BJ (cell line): ENCODE measurements at regions not wholly inside any gene's neighbourhood (a gene's known extent, or its start where the extent isn't known, plus 50 kb on each side); places are given as distances from the start of the nearest gene placed in this dataset.

Experiments used
- CTCF ChIA-PET: fragments of 350-600 bp; formaldehyde crosslinking; extraction: SDS; loops from one replicate; lab custom pipeline; 2021; ENCODE audit warnings: antibody characterized with exemption, inconsistent platforms; lab: Yijun Ruan, JAX
- POLR2A ChIA-PET: fragments of 300-600 bp; sonication (Branson Sonifier 250); formaldehyde crosslinking; extraction: SDS; loops from one replicate; lab custom pipeline; 2021; ENCODE audit warnings: antibody characterized with exemption; lab: Charles Lee
- DNase-seq: peaks from one replicate; pipeline ENCODE4 v3.0.0-alpha.2; 2011; ENCODE audit warnings: low read depth
- H3K27me3 ChIP-seq: 2 replicates; pipeline ENCODE4 v1.6.0; 2011; ENCODE audit warnings: low read length; ENCODE audit not compliant: control insufficient read depth, insufficient read depth
- H3K36me3 ChIP-seq: 2 replicates; pipeline ENCODE4 v1.5.1; 2011; ENCODE audit warnings: low read length; ENCODE audit not compliant: control insufficient read depth, insufficient read depth
- H3K4me3 ChIP-seq: 2 replicates; pipeline ENCODE4 v1.5.1; 2011; ENCODE audit warnings: low read depth, mild to moderate bottlenecking, control low read depth, low read length
- TF ChIP-seq, protein P1 (sequence below): IDR thresholded peaks from 2 replicates; pipeline ENCODE4 v1.5.1; 2011; ENCODE audit warnings: low read depth, mild to moderate bottlenecking, control low read depth, inconsistent platforms, low read length, moderate library complexity; ENCODE audit not compliant: insufficient read depth

DNA sequence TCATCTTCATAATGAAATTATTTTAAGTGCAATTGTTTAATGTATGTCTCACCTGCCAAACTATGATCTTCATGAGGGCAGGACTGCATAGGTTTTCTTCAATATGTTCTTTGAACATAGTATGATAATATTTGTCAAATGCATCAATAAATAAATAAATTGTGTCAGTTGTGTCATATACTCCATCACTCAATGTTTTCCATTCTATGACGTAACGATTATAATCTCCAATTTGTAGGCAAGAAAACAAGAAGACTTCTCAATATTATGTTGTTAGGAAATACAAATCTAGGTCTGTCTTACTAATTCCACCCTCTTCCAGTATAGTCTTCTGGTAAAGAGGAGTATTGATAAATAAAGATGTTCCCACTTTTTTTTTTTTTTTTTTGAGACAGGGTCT is 858.1 kb downstream of the MAFB start:
- ChIA-PET CTCF (interaction anchor here (2.1 to 6.6 kb wide), 3 partner anchors 43 to 420 kb away, joined by 6 to 54 read pairs (median 26); no protein-coding TSS in a partner anchor), POLR2A (no interaction called here)
- H3K4me3 ChIP-seq, result no peak overlapping the region
- TF ChIP-seq, protein P1, sequence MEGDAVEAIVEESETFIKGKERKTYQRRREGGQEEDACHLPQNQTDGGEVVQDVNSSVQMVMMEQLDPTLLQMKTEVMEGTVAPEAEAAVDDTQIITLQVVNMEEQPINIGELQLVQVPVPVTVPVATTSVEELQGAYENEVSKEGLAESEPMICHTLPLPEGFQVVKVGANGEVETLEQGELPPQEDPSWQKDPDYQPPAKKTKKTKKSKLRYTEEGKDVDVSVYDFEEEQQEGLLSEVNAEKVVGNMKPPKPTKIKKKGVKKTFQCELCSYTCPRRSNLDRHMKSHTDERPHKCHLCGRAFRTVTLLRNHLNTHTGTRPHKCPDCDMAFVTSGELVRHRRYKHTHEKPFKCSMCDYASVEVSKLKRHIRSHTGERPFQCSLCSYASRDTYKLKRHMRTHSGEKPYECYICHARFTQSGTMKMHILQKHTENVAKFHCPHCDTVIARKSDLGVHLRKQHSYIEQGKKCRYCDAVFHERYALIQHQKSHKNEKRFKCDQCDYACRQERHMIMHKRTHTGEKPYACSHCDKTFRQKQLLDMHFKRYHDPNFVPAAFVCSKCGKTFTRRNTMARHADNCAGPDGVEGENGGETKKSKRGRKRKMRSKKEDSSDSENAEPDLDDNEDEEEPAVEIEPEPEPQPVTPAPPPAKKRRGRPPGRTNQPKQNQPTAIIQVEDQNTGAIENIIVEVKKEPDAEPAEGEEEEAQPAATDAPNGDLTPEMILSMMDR, result no peak
- no peaks in the 10 kb centered on the region for H3K36me3 ChIP-seq
- peaks cover 4% of the 10 kb centered on the region for H3K27me3 ChIP-seq
- DNase-seq, result no peak

DNA sequence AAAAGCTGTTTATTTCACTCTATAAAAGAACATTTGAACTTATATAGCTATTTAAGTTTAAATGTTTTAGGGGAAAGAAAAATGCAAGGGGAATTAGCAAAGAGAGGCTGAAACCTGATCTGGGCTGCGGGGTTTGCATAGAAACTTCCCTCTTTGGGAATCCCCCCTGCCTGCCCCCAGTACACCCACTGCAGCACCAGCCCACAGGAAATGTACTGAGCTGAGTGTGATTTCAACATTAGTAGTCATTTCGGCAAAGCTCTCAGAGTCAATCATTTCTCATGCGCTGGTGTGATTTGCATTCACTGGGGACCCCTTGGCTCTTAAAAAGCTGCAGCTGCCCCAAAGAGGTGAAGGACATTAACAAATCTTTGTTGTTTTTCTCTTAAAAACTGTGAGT is 859.4 kb downstream of the MAFB start:
- no peak for DNase-seq
- POLR2A ChIA-PET, result interaction anchor here (0.6 kb wide), 1 partner anchor 20 kb away, joined by 4 read pairs; no protein-coding TSS in a partner anchor
- CTCF ChIA-PET, result interaction anchor here (0.7 to 6.6 kb wide), 17 partner anchors 8 to 861 kb away, joined by 3 to 54 read pairs (median 4); no protein-coding TSS in a partner anchor
- Histone ChIP-seq H3K4me3 (no peak overlapping the region), H3K27me3 (peaks cover 5% of the 10 kb centered on the region), H3K36me3 (no peaks in the 10 kb centered on the region)
- TF ChIP-seq, protein P1, result no peak

DNA sequence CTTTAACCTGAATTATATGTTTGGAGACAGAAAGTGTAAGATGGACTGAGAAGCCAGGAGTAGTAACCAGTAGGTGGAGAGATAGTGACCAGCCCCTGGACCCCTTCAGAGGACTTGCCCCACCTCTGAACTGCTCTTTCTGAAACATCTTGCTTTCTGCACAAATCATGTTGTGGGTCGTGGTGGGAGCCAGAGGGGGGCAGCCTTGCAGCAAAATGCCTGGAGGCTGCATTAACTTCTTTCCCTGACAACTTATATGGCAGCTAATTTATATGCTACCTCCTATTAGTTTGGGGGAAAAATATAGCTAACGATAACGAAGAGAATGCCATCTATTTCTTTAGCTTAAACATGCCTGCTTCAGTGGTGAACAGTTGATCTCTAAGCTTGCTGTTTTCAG is 859.8 kb downstream of the MAFB start:
- TF ChIP-seq, protein P1, result peak; percentile 55
- Histone ChIP-seq H3K27me3 (peaks cover 5% of the 10 kb centered on the region), H3K4me3 (no peak overlapping the region), H3K36me3 (no peaks in the 10 kb centered on the region)
- POLR2A ChIA-PET, result no interaction called here
- CTCF ChIA-PET, result interaction anchor here (0.7 to 6.6 kb wide), 17 partner anchors 8 to 861 kb away, joined by 3 to 54 read pairs (median 4); no protein-coding TSS in a partner anchor
- no peak for DNase-seq

DNA sequence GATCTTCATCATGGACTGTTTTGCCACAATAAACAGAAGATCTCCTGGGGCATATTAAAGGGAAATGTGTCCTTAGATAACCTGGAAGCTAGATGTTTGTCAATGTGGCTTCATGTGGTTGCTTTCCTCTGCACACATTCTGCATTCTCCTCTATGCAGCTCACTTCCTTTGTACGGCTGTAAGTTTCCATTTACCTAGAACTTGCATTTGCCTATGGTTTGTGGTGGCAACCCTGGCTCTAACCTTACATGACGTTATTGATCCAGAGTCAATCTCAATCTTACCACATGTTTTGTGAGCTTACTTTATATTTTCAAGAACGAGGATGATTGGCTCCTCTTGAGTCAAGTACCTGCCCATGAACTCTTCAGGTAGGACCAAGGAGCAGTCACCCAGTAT is 863.1 kb downstream of the MAFB start:
- Histone ChIP-seq H3K36me3 (no peaks in the 10 kb centered on the region), H3K27me3 (peaks cover 5% of the 10 kb centered on the region), H3K4me3 (no peak overlapping the region)
- POLR2A ChIA-PET, result no interaction called here
- DNase-seq, result no peak
- TF ChIP-seq, protein P1, result no peak
- CTCF ChIA-PET, result interaction anchor here (1.0 to 2.0 kb wide), 3 partner anchors 8 to 51 kb away, joined by 3 to 7 read pairs (median 4); no protein-coding TSS in a partner anchor

DNA sequence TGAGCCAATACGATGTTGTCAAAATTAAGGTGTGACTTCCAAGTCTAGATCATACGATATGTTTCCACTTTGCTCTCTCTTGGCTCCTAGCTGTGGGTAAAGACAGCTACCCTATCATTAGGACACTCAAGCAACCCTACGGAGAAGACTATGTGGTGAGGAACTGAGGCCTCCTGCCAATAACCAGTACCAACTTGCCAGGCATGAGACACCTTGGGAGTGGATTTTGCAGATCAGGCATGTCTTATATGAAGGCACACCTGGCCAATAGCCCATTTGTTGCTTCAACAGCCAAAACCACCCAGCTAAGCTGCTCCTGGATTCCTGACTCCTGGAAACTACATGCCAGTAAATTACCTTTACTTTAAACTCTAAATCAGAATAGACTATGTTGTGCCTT is 863.4 kb downstream of the DHX35 start:
- POLR2A ChIA-PET, result no interaction called here

More for the DNA sequence above, 863.4 kb downstream of the DHX35 start:
- Histone ChIP-seq H3K36me3 (no peaks in the 10 kb centered on the region), H3K4me3 (no peak overlapping the region), H3K27me3 (peaks cover 5% of the 10 kb centered on the region)
- TF ChIP-seq, protein P1, result no peak
- CTCF ChIA-PET, result interaction anchor here (1.0 to 2.0 kb wide), 3 partner anchors 9 to 51 kb away, joined by 3 to 7 read pairs (median 4); no protein-coding TSS in a partner anchor
- DNase-seq, result no peak
